Small intestine (tissue), 7 donors: ENCODE measurements at regions not wholly inside any gene's neighbourhood (a gene's known extent, or its start where the extent isn't known, plus 50 kb on each side); places are given as distances from the start of the nearest gene placed in this dataset.

ENCODE experiments used
- DNase-seq, 2 donors: peaks; one replicate each; pipeline versions ENCODE4 v3.0.0 to v3.0.0-alpha.2; 2013
- FAIRE-seq: peaks from 2 replicates; lab custom pipeline; 2012; peaks lifted over from hg19 to GRCh38; lab: Jason Lieb, UNC
- H3K27ac ChIP-seq, 3 donors: one replicate each; pipeline ENCODE4 v1.5.1; 2013; ENCODE audit warnings: low read length in 2 of 3, mild to moderate bottlenecking in 2 of 3, control low read depth in 1 of 3, inconsistent platforms in 1 of 3, low read depth in 1 of 3, moderate library complexity in 1 of 3
- H3K27me3 ChIP-seq, 3 donors: one replicate each; pipeline ENCODE4 v1.6.1; 2013; ENCODE audit warnings: low read length in 3 of 3, inconsistent platforms in 1 of 3; ENCODE audit not compliant: control insufficient read depth in 3 of 3, insufficient read depth in 3 of 3
- H3K36me3 ChIP-seq, 3 donors: one replicate each; pipeline ENCODE4 v1.6.1; 2013; ENCODE audit warnings: low read length in 3 of 3, inconsistent platforms in 1 of 3, low read depth in 1 of 3, mild to moderate bottlenecking in 1 of 3, moderate library complexity in 1 of 3; ENCODE audit not compliant: control insufficient read depth in 3 of 3, insufficient read depth in 2 of 3
- H3K4me1 ChIP-seq, 3 donors: one replicate each; pipeline ENCODE4 v1.6.1; 2013; ENCODE audit warnings: low read length in 2 of 3, inconsistent platforms in 1 of 3, low read depth in 1 of 3, mild to moderate bottlenecking in 1 of 3, moderate library complexity in 1 of 3; ENCODE audit not compliant: control insufficient read depth in 3 of 3, insufficient read depth in 2 of 3
- H3K4me3 ChIP-seq, 3 donors: one replicate each; pipeline ENCODE4 v1.5.1; 2013; ENCODE audit warnings: low read length in 3 of 3, control low read depth in 1 of 3, inconsistent platforms in 1 of 3, low read depth in 1 of 3, mild to moderate bottlenecking in 1 of 3, moderate library complexity in 1 of 3
- H3K9me3 ChIP-seq, 2 donors: one replicate each; pipeline ENCODE4 v1.6.1; 2013; ENCODE audit warnings: low read depth in 1 of 2, low read length in 1 of 2; ENCODE audit not compliant: control insufficient read depth in 2 of 2, insufficient read depth in 1 of 2
- WGBS, 3 donors: extraction: QIAGEN DNeasy Blood & Tissue Kit; methylation state at CpG; one replicate each; pipeline ENCODE4 v1.1.7; 2013; 5-methylcytosine and 5-hydroxymethylcytosine counted together
- donor health status: healthy with polysubstance abuse.
- donor health status: control.
- donor health status: control.
- donor health status: Bipolar disorder and iron deficiency.
- donor health status: healthy.

DNA sequence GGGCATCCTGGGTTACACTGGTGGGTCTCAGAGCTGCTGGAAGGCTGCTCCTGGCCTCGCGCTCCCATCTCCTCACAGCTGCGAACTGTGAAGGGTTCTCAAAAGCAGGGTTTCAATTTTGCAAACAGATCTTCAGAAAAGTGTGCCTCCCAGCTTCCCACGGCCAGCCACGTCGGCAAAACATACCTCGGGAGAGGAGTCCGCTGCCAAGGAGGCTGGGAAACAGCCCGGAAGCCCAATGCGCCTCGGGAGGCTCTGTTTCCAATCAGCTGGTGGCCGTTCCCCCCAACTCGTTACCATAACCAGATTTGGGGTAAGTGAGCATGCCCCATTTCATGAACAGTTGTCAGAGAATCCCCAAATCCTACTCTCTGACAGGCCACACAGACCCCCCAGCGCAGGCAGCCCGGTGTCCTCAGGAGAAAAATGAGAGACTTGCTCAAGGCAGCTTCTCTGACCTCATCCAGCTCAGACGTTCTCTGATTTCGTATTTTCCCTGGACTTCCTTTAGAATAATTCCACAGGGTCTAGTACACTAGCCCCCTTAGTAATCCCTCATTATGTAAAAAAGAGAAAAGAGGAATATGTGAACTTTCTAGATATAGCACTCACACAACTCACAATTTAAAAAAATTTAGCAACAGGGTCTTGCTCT is 98.4 kb downstream of the SNX5 start:
- WGBS, 3 donors, result 66 to 84% (median 79%) methylated on average over 17 of the region's 17 CpGs
- DNase-seq (no peak), FAIRE-seq (no peak)
- no peaks in the 10 kb centered on the region for H3K36me3 ChIP-seq
- H3K9me3 ChIP-seq, result no peaks in the 10 kb centered on the region
- no peaks in the 10 kb centered on the region for H3K27me3 ChIP-seq
- H3K4me3 ChIP-seq, result no peak overlapping the region
- peak overlapping the region in 1 of 3 donors; percentile 45 for H3K27ac ChIP-seq
- H3K4me1 ChIP-seq, result peaks cover 9 to 46% (median 11%) of the 10 kb centered on the region in 3 donors

DNA sequence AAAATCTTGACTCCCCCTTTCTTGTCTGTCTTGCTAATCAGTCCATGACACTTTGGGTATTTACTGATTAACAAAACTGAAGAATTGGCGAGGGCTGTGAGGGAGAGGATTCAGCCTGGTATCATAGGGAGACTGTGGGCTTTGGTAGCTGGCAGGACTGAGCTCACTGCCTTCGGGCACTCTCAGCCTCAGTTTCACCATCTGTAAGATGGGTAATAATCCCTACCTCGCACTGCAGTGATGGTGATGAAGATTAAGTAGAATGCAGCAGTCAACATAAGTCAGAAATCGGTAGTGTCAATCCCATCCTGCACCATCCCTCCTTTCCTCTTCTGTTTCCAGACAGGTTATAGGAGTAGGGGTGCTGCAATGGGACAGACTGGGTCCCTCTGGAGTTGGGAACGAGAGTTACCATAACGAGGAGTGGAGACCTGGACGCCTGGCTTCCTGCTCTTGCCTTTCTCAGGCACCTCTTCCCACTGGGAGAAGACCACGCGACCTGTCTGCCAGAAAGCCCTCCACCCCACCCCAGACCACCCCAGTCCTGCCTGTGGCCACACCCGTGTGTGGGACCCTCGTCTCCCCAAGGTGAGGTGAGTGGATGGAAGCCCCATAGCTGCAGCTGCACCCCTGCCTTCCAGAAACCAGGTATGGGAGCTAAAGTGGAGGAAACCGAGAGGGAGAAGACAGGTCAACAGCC is 99.1 kb downstream of the SNX5 start:
- 78 to 86% (median 80%) methylated on average over 12 of the region's 12 CpGs for WGBS, 3 donors
- Histone ChIP-seq H3K27ac (peak overlapping the region in 1 of 3 donors; percentile 45), H3K4me1 (peaks cover 7 to 38% (median 9%) of the 10 kb centered on the region in 3 donors), H3K27me3 (no peaks in the 10 kb centered on the region), H3K36me3 (no peaks in the 10 kb centered on the region), H3K4me3 (no peak overlapping the region), H3K9me3 (no peaks in the 10 kb centered on the region)
- DNase-seq (no peak), FAIRE-seq (no peak)

DNA sequence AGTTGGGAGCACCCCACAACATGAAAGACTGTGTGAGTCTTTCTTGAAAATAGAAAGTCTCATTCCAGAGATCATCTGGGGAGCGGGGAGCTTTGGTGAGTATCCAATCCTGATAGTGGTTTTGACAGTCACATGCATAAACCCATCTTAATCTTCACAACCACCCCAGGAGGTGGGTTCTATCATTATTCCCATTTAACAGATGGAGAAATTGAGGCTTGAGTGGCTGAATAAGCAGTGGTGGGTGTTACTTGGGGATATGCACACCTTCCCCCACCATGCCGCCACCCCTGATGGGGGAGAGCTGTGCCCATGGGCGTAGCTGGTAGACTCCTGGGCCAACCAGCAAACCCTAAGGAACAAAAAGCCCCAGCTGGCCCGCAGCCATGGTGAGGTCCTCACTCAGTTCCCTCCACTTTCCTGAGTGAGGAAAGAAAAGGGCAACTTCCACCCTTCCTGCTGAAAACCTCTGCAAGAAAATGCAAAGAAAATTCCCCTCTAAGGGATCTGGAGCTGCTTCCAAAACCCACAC is 99.8 kb downstream of the SNX5 start:
- no peak for FAIRE-seq
- Histone ChIP-seq H3K27ac (no peak overlapping the region), H3K4me3 (no peak overlapping the region), H3K27me3 (no peaks in the 10 kb centered on the region), H3K4me1 (peaks cover 10 to 39% (median 12%) of the 10 kb centered on the region in 3 donors), H3K9me3 (no peaks in the 10 kb centered on the region), H3K36me3 (no peaks in the 10 kb centered on the region)
- DNase-seq, result no peak
- WGBS, 3 donors, result 66 to 84% (median 66%) methylated on average over 4 of the region's 4 CpGs

DNA sequence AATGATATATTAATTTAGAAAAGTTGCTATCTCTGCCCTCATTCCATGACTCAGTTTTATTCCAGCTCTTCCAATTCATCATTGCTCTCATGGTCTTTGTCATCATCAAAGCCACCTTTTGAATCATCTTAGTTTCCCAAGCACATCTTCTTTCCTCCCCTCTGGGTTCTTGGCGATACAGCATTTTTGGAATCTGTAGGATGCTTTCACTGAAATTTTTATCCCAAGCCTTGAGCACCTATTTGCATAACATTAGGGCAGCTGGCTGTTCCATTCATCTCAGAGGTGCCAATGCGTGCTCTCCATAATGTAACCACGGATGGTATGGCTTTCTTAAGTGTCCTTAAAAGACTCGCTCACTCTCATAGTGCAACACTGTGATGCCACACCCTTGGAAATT is 100.4 kb downstream of the SNX5 start:
- DNase-seq, result no peak
- Histone ChIP-seq H3K27ac (no peak overlapping the region), H3K9me3 (no peaks in the 10 kb centered on the region)

DNA sequence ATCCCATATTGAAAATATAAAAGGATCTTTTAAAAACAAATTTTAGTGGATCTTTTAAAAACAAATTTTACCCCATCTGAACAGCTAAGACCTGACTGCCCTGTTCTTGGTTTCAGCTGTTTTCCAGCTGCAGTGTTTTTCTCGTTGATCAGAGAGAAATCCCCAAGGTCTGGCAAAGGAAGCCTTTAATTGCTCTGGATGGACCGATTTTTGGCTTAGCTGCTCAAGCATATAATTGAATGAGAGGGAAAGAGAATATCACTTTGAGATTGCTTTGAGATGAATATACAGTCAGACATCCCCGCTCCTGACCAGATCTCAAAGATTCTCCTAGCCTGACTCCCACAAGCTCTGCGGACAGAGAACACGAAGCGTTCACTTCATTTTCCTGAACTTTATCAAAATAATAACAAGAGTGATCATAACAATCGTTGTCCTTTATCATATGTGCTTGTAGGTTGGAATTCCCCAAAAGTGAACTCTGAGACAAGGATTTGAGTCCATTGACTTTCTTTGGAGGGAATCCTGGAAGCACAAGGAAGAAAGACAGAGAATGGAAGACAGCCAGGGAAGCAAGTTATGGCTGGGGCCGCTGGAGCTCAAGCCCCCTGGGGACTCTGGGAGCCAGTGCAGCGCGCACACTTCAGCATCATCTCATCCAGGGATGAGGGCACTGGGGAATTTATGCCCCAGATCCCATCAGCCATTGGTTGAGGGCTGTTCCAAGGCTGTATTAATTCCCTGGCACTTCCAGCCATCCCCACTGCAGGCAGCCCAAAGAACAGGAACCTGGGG is 101.3 kb downstream of the SNX5 start:
- H3K36me3 ChIP-seq, result no peaks in the 10 kb centered on the region
- no peaks in the 10 kb centered on the region for H3K27me3 ChIP-seq
- H3K27ac ChIP-seq, result no peak overlapping the region
- 64 to 80% (median 75%) methylated on average over 10 of the region's 10 CpGs for WGBS, 3 donors
- H3K4me1 ChIP-seq, result peaks cover 10 to 42% (median 15%) of the 10 kb centered on the region in 3 donors
- no peak for DNase-seq
- H3K9me3 ChIP-seq, result no peaks in the 10 kb centered on the region
- no peak overlapping the region for H3K4me3 ChIP-seq
- FAIRE-seq, result no peak

More for the DNA sequence above, 100.4 kb downstream of the SNX5 start:
- peaks cover 10 to 38% (median 13%) of the 10 kb centered on the region in 3 donors for H3K4me1 ChIP-seq
- H3K27me3 ChIP-seq, result no peaks in the 10 kb centered on the region
- FAIRE-seq, result no peak
- no peak overlapping the region for H3K4me3 ChIP-seq
- 84 to 89% (median 86%) methylated on average over 4 of the region's 4 CpGs for WGBS, 3 donors
- H3K36me3 ChIP-seq, result no peaks in the 10 kb centered on the region

DNA sequence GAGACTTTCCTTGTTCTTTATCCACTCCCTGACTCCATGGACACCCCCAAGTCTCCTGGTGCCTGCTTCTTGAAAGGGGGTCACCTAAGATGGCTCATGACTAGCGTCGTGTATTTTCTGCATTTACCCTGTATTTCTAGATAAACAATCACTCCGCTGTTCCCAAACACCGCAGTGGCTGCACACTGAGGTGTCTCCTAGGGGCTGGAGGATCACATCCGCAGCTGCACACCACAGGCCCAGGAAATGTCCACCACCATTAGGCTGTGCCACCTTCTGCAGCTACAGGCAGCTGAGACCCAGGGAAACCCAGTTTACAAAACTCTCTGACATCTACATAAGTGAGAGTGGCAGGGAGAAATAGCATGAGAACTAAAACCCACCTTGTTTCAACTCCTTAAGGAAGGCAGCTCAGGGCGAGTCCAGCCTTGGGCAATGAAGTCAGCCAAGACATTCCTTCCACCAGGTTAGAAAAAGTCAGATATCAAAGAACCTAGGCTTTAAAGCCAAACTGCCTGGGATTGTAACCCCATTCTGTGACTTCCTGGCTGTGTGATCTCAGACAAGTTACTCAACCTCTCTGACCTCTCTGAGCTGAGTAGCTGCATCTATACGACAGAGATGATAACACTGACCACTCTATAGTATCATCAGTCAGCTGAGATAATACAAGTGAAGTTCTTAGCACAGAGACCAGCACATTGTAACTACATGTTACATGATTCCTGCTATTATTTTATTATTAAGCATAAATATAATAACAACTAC is 102.2 kb downstream of the SNX5 start:
- Histone ChIP-seq H3K27me3 (no peaks in the 10 kb centered on the region), H3K4me3 (no peak overlapping the region), H3K9me3 (no peaks in the 10 kb centered on the region), H3K4me1 (peaks cover 3 to 38% (median 11%) of the 10 kb centered on the region in 3 donors), H3K27ac (no peak overlapping the region), H3K36me3 (no peaks in the 10 kb centered on the region)
- DNase-seq (no peak), FAIRE-seq (no peak)
- 86 to 89% (median 88%) methylated on average over 7 of the region's 7 CpGs for WGBS, 3 donors

DNA sequence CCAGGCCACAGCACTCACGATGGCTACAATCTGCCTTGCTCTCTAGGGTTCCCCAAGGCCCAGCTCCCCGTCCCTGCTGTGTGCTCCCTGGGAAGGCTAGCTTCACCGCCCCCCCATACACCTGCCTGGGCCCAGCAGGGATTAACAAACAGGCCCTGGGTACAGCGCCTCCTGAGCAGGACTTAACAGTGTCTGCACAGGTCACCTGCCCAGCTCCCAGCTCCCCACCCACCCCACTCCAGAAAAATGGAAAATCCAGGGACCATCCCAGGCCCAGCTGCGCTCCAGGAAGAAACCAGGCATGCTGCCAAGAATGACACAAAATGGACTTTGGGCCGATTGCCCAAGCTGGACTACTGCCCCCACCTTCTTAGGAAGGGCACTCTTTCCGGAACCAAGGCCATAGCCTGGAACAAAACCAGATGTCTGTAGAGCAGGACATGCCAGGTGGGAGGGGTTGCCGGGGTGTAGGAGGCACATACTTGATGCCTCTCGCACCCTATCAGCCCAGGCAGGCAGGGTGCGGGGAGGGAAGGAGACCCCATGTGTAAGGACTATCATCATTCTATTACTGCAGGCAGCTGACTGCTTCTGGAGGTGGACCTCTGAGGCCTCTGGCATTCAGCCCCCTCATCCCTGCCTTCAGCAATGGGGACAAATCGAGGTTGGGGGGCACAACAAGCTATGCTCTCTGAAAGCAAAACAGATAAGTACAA is 104.9 kb downstream of the SNX5 start:
- Histone ChIP-seq H3K4me1 (peaks cover 5 to 40% (median 15%) of the 10 kb centered on the region in 3 donors), H3K27me3 (no peaks in the 10 kb centered on the region), H3K4me3 (no peak overlapping the region), H3K27ac (peak overlapping the region; percentile 51 to 92 (median 55)), H3K9me3 (no peaks in the 10 kb centered on the region), H3K36me3 (no peaks in the 10 kb centered on the region)
- DNase-seq (peak; percentile 97 to 99), FAIRE-seq (no peak)
- WGBS, 3 donors, result 24 to 63% (median 33%) methylated on average over 11 of the region's 11 CpGs
